OCI-LY3 (cell line): ENCODE measurements at regions not wholly inside any gene's neighbourhood (a gene's known extent, or its start where the extent isn't known, plus 50 kb on each side); places are given as distances from the start of the nearest gene placed in this dataset.

Experiments used
- H2AFZ ChIP-seq: fragments of 200-600, 300-600 bp; shearing (Covaris generic); 2 replicates; pipeline ENCODE4 v1.6.0; 2014; ENCODE audit warnings: antibody characterized with exemption, low read depth, low read length
- H3K27ac ChIP-seq: fragments of 200-600, 300-600 bp; sonication (generic); 2 replicates; pipeline ENCODE4 v1.5.1; 2014; ENCODE audit warnings: mild to moderate bottlenecking, low read length, moderate library complexity, mixed read lengths
- H3K27me3 ChIP-seq: fragments of 200-600, 300-600 bp; sonication (generic); 2 replicates; pipeline ENCODE4 v1.6.1; 2014; ENCODE audit warnings: low read depth, low read length, mixed read lengths
- H3K36me3 ChIP-seq: fragments of 200-600, 300-600 bp; sonication (generic); replicated peaks from 2 replicates; pipeline ENCODE3; 2014; ENCODE audit warnings: low read depth, low read length, mixed read lengths
- H3K4me1 ChIP-seq: fragments of 300-600, 200-600 bp; sonication (generic); 2 replicates; pipeline ENCODE4 v1.6.1; 2014; ENCODE audit warnings: low read length, mixed read lengths
- H3K4me2 ChIP-seq: fragments of 200-600, 300-600 bp; sonication (generic); 2 replicates; pipeline ENCODE4 v1.6.1; 2014; ENCODE audit warnings: low read length, mixed read lengths
- H3K4me3 ChIP-seq: fragments of 300-600, 200-600 bp; sonication (generic); 2 replicates; pipeline ENCODE4 v1.5.1; 2014; ENCODE audit warnings: antibody characterized with exemption, mild to moderate bottlenecking, low read length, moderate library complexity
- H3K79me2 ChIP-seq: fragments of 300-600, 200-600 bp; shearing (Covaris generic); 2 replicates; pipeline ENCODE4 v1.6.1; 2014; ENCODE audit warnings: mild to moderate bottlenecking, low read length, mixed read lengths
- H3K9ac ChIP-seq: fragments of 300-600, 200-600 bp; shearing (Covaris generic); 2 replicates; pipeline ENCODE4 v1.6.0; 2014; ENCODE audit warnings: mild to moderate bottlenecking, low read length, moderate library complexity
- H3K9me3 ChIP-seq: fragments of 200-600, 300-600 bp; shearing (Covaris generic); 2 replicates; pipeline ENCODE4 v1.6.1; 2014; ENCODE audit warnings: low read length, mixed read lengths; ENCODE audit not compliant: insufficient read depth
- H4K20me1 ChIP-seq: fragments of 200-600, 300-600 bp; sonication (generic); 2 replicates; pipeline ENCODE4 v1.6.1; 2016; ENCODE audit warnings: low read length, mixed read lengths; ENCODE audit not compliant: insufficient read depth
- EZH2phosphoT487 ChIP-seq: fragments of 200-600 bp; shearing (Covaris generic); IDR thresholded peaks from 2 replicates; pipeline ENCODE4 v1.6.1; 2018; ENCODE audit warnings: antibody characterized with exemption, mixed run types, low read depth
- TF ChIP-seq, protein P1 (sequence below): fragments of 200-600, 300-600 bp; sonication (generic); IDR thresholded peaks from 2 replicates; pipeline ENCODE4 v1.5.1; 2014; ENCODE audit warnings: antibody characterized with exemption, low read length, low read depth

DNA sequence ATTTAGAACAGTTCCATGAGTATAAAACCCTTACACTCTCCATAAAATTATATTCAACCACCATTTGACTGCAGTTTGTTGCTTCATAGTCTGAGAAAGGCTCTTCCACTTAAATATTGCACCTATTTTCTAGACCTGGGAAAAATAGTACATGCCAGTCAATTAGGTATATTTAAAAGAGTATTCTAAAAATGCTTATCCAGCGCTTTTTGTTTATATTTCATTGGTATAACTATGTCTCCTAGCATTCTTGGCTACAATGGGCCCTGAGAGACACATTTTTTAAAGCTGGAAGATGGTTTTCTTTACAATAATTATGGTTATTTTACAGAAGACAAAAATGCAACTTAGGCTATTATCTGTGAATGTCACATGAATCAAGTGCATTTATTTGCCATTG, 439.4 kb downstream of the KCNJ18 start:
- no peaks in the 10 kb centered on the region for H3K79me2 ChIP-seq
- no peak overlapping the region for H3K4me2 ChIP-seq
- no peaks in the 10 kb centered on the region for H3K4me1 ChIP-seq
- no peaks in the 10 kb centered on the region for H4K20me1 ChIP-seq
- H3K9ac ChIP-seq, result no peak overlapping the region
- H3K9me3 ChIP-seq, result no peaks in the 10 kb centered on the region
- H3K4me3 ChIP-seq, result no peak overlapping the region
- no peak for TF ChIP-seq EZH2phosphoT487
- TF ChIP-seq, protein P1, sequence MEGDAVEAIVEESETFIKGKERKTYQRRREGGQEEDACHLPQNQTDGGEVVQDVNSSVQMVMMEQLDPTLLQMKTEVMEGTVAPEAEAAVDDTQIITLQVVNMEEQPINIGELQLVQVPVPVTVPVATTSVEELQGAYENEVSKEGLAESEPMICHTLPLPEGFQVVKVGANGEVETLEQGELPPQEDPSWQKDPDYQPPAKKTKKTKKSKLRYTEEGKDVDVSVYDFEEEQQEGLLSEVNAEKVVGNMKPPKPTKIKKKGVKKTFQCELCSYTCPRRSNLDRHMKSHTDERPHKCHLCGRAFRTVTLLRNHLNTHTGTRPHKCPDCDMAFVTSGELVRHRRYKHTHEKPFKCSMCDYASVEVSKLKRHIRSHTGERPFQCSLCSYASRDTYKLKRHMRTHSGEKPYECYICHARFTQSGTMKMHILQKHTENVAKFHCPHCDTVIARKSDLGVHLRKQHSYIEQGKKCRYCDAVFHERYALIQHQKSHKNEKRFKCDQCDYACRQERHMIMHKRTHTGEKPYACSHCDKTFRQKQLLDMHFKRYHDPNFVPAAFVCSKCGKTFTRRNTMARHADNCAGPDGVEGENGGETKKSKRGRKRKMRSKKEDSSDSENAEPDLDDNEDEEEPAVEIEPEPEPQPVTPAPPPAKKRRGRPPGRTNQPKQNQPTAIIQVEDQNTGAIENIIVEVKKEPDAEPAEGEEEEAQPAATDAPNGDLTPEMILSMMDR, result no peak
- H2AFZ ChIP-seq, result no peak overlapping the region
- H3K36me3 ChIP-seq, result no peaks in the 10 kb centered on the region
- H3K27ac ChIP-seq, result no peak overlapping the region
- H3K27me3 ChIP-seq, result no peaks in the 10 kb centered on the region

- Histone ChIP-seq H3K36me3 (no peaks in the 10 kb centered on the region), H3K27me3 (no peaks in the 10 kb centered on the region), H3K27ac (no peak overlapping the region), H3K4me1 (no peaks in the 10 kb centered on the region), H3K9ac (no peak overlapping the region), H3K79me2 (no peaks in the 10 kb centered on the region), H2AFZ (no peak overlapping the region), H3K4me3 (no peak overlapping the region), H4K20me1 (no peaks in the 10 kb centered on the region), H3K9me3 (no peaks in the 10 kb centered on the region), H3K4me2 (no peak overlapping the region)
- TF ChIP-seq, protein P1, result no peak
- no peak for TF ChIP-seq EZH2phosphoT487
Measured at GRCh38 chr17:22138861-22139469, 446.6 kb downstream of the KCNJ18 start.

DNA sequence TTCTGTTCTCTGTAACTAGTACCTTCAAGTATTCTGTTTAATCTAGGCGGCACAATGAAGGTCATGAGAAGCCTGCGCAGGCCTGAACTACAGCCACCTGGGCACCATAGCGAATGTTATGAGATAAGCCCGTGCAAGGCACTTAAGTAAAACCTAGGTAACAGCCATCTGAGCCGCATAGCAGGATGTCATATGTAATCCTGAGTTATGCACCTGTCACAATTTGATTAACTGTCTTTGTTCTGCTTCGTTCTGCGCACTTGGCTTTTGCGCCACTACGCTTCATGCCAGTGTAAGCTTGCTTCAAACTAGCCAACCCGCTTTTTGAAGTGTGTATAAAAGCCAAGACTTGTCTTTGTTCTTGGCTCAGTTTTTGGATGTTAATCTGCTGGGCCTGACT, 449.8 kb downstream of the KCNJ18 start:
- Histone ChIP-seq H3K36me3 (no peaks in the 10 kb centered on the region), H3K4me1 (no peaks in the 10 kb centered on the region), H4K20me1 (no peaks in the 10 kb centered on the region), H3K4me2 (no peak overlapping the region), H3K4me3 (no peak overlapping the region), H3K27ac (no peak overlapping the region), H3K79me2 (no peaks in the 10 kb centered on the region), H2AFZ (no peak overlapping the region), H3K9ac (no peak overlapping the region), H3K9me3 (no peaks in the 10 kb centered on the region), H3K27me3 (no peaks in the 10 kb centered on the region)
- TF ChIP-seq, protein P1, result no peak
- TF ChIP-seq EZH2phosphoT487, result no peak

- Histone ChIP-seq H2AFZ (no peak overlapping the region), H3K9ac (no peak overlapping the region), H3K36me3 (no peaks in the 10 kb centered on the region), H3K4me3 (no peak overlapping the region), H3K79me2 (no peaks in the 10 kb centered on the region), H3K4me1 (no peaks in the 10 kb centered on the region), H3K4me2 (no peak overlapping the region), H4K20me1 (no peaks in the 10 kb centered on the region), H3K27me3 (no peaks in the 10 kb centered on the region), H3K9me3 (no peaks in the 10 kb centered on the region), H3K27ac (no peak overlapping the region)
- TF ChIP-seq, protein P1, result no peak
- no peak for TF ChIP-seq EZH2phosphoT487
Measured at GRCh38 chr17:22145605-22146178, 453.4 kb downstream of the KCNJ18 start.
